ENCODE measurements at regions not wholly inside any gene's neighbourhood (a gene's known extent, or its start where the extent isn't known, plus 50 kb on each side); places are given as distances from the start of the nearest gene placed in this dataset.

- TF ChIP-seq, protein P1, sequence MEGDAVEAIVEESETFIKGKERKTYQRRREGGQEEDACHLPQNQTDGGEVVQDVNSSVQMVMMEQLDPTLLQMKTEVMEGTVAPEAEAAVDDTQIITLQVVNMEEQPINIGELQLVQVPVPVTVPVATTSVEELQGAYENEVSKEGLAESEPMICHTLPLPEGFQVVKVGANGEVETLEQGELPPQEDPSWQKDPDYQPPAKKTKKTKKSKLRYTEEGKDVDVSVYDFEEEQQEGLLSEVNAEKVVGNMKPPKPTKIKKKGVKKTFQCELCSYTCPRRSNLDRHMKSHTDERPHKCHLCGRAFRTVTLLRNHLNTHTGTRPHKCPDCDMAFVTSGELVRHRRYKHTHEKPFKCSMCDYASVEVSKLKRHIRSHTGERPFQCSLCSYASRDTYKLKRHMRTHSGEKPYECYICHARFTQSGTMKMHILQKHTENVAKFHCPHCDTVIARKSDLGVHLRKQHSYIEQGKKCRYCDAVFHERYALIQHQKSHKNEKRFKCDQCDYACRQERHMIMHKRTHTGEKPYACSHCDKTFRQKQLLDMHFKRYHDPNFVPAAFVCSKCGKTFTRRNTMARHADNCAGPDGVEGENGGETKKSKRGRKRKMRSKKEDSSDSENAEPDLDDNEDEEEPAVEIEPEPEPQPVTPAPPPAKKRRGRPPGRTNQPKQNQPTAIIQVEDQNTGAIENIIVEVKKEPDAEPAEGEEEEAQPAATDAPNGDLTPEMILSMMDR (IDR thresholded peaks at IDR 0.05) = peak; percentile 93
- TF ChIP-seq EZH2phosphoT487 (IDR thresholded peaks at IDR 0.05) = no peak
- no peak for TF ChIP-seq EZH2 (IDR thresholded peaks at IDR 0.05)
Measured at GRCh38 chr3:39000008-39000450, 51.7 kb downstream of the SCN11A start.

Measured in neural progenitor cell (in vitro differentiated cells).